ENCODE measurements at regions not wholly inside any gene's neighbourhood (a gene's known extent, or its start where the extent isn't known, plus 50 kb on each side); places are given as distances from the start of the nearest gene placed in this dataset.
"Not testable (repeated sequence)": the region's sequence is repeated elsewhere in the genome, so short reads cannot be mapped to it uniquely, and the experiment has no call there.

DNA sequence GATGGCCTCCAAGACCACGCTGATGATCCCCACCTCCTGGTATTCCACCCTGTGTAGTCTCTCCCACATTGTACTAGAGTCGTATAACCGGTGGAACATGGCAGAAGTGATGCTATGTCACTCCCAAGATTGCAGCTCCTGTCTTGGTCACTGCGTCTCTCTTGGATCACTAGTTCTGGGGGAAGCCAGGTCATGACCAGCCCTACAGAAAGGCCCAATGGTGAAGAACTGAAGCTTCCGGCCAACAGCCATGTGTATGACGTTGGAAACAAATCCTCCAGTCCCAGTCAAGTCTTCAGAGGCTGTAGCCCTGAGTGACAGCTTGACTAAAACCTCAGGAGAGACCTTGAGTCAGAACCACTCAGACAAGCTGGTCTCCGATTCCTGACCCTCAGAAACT, 61.9 kb upstream of the FNDC3B start:
- intact Hi-C loops (cut with micrococcal nuclease): no loop called here
- no peak for ATAC-seq
- no peak for DNase-seq

DNA sequence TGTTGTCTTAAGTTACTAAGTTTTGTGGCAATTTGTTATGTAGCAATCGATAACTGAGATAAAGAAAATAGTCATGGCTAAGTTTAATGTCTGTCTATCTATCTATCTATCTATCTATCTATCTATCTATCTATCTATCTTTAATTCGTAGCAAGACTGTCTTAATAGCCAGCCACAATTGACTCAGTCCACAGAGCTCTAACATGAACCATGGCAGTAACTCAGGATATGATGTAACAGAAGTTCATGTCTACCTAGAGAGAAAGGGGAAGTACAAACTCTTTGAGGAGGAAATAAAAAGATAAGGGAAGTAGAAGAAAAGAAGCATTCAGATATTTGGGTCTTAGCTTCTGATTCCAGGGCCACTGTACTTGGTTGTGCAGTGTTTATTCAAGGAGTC, 61.5 kb upstream of the FNDC3B start:
- no peak for ATAC-seq
- DNase-seq: no peak
- intact Hi-C loops (cut with micrococcal nuclease): no loop called here

DNA sequence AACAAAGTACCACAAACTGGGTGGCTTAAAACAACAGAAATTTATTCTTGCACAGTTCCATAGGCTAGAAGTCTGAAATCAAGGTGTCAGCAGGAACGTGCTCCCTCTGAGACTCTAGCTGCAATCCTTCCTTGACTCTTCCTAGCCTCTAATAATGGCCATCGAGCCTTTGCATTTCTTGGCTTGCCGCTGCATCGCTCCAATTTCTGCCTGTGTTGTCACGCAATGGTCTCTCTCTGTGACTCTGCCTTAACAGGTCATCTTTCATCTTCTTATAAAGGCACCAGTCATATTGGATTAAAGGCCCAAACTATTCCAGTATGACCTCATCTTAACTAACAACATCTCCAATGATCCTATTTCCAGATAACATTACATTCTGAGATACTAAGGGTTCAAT, 61.0 kb upstream of the FNDC3B start:
- DNase-seq: no peak
- intact Hi-C loops (cut with micrococcal nuclease): no loop called here
- no peak for ATAC-seq

DNA sequence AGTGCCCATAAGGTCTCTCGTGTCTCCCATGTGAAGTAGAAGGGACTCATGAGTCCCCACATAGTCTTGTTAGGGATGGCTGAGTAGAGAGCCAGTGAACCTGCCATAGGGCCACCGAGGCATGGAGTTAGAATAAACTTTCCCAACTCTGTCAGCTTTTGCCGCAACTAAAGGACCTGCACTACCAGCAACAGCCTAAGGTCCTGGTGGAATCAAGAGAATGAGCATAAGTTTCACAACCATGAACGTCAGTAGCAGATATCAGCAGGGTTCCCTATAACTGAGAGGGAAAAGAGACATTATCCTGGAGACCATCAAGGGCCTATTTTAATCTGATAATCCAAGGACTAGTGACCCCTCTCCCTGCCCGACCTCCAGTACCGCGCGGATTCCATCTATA, 60.3 kb upstream of the FNDC3B start:
- DNase-seq (no peak), ATAC-seq (no peak)
- intact Hi-C loops (cut with micrococcal nuclease): no loop called here

DNA sequence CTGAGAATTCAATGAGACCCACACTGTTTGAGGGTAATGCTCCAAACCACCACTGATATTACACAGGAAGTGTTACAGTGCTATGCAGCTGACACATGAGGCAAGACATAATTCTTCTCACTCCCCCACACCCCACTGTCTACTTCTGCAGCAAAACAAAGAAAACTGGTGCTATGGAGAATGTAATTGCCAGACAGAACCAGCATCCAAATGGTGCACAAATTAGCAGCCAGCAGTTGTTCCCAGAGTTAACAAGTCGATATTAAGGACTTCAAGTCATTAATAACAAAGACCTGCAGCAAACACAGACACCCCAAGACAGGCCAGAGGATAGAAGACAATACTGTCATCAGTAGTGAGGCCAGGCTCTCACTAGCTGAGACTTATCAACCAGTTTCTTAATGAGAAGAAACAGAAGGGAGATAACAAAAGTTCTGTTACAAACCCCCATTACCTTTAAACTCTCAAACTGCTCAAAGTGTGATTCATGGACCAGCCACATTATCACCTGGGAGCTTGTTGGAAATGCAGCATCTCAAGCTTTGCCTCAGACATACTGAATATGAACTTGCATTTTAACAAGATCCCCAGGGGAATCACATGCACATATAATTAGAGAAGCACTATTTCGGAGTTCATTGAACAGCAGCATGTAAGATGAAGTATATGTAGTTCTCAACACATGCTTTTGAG, 58.7 kb upstream of the FNDC3B start:
- DNase-seq (no peak), ATAC-seq (peak; percentile 19)
- intact Hi-C loops (cut with micrococcal nuclease): no loop called here

DNA sequence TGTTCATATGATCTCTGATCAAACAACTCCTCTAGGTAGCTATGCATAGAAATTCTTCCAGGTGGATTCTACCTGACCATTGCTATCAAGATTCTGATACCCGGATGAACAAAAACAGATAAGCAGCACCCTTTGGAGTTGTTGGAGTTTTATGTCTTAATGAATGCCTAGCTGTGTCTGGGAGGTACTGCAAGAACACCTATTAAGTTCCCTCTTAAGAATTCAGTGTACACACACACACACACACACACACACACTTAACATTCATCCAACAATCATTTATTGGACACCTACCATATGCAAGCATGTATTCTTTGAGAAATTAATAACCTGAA, 58.1 kb upstream of the FNDC3B start:
- DNase-seq (no peak), ATAC-seq (no peak)
- intact Hi-C loops (cut with micrococcal nuclease): no loop called here

DNA sequence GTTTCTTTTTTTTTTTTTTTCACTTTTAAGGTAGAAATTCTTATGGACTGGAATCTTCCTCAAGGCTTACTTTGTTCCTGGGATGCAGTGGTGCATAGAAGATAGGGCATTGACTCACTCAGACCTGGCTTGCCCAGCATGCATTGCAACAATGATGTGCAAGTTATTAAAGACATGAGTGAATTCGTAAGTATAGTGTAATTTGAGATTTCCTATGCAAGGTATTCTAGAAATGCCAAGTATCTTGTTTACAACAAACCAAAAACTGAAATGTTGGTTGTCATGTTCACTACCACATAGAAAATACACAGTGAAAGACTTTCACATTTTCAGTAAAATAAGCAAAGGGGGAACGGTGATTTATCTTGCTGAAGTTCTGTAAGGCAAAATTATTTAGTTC, 56.5 kb upstream of the FNDC3B start:
- DNase-seq (no peak), ATAC-seq (no peak)
- intact Hi-C loops (cut with micrococcal nuclease): no loop called here

DNA sequence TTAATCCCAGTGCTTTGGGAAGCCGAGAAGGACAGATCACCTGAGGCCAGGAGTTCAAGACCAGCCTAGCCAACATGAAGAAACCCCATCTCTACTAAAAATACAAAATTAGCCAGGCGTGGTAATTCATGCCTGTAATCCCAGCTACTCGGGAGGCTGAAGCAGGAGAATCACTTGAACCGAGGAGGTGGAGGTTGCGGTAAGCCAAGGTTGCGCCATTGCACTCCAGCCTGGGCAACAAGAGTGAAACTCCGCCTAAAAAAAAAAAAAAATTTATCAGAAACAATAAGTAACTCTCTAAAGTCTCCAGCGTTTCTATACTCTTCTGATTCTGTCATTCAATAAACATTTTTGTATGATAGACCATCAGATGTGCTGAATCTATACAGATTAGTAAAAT, 55.7 kb upstream of the FNDC3B start:
- DNase-seq; intact Hi-C loops (cut with micrococcal nuclease); ATAC-seq: not testable (repeated sequence)

DNA sequence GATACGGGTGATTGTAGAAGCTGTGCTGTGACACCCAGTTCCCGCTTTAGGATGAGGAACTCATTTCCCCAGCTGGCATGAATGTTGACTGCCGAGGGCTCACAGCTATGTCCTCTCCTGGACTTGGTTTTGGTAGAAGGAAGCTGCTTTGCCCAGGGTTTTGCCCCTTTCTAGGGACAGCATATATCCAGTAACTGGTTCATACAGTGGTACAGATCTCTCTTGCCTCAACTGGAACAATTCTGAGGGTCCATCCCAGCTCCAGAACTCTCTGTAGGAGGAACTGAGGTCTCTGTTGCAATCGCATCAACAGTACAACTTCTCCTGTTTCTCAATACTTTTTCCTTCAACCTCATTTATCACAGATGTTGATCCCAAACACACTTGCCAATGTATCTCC, 54.5 kb upstream of the FNDC3B start:
- no peak for DNase-seq
- ATAC-seq: peak; percentile 57
- intact Hi-C loops (cut with micrococcal nuclease): no loop called here

DNA sequence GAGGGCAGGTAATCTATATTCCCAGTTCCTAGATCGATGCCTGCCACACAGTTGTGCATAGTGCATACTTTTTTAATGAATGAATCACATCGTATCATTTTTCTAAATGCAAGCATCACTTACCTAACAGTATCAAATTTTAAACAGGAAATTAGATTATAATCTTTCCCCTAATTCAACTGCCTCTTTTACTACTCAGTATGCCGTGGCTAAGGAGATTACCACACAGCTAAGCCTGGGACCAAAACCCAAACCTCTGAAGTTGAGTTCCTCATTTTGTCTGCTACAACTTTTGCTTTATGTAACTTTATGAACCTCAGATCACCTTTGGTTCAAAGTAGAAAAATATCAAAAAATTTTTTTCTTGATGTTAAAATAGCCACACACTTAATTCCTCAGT, 53.2 kb upstream of the FNDC3B start:
- intact Hi-C loops (cut with micrococcal nuclease): no loop called here
- DNase-seq (no peak), ATAC-seq (peak; percentile 36)

DNA sequence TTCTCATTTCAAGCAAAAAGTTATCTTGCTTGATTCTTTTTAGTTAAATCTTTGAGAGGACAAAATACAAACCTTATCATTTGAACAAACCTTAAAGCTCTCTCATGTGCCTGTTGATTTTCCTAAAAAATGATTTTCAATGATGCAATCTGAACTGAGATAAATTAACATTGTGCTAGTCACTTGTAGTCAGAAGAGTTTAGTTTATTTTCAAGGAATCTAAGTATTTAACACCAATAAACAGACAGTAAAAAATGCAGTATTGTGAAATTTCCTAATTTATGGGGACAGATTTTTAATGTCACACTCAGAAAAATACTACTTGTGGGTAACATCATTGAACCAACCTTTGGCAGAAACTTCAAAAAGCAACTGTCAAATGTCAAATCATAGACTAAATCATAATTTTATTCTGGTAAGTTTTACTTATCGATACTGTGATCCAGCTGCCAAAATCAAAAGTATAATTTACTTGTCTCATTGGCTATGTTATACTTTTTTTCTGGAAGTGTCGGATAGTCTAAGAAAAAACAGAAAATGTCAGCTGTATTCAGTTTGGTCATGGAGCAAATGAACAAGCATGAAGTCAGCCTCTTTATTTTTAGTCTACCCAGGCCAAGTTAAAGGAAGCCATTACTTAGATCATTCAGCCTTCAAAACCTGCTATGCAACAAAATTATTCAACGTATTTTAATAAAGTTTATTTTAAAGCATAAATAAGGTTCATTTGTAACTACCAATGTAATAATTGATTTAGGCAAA, 52.4 kb upstream of the FNDC3B start:
- ATAC-seq: no peak
- intact Hi-C loops (cut with micrococcal nuclease): no loop called here
- no peak for DNase-seq
